ENCODE measurements at regions not wholly inside any gene's neighbourhood (a gene's known extent, or its start where the extent isn't known, plus 50 kb on each side); places are given as distances from the start of the nearest gene placed in this dataset.

- no peak for DNase-seq (ENCODE audit: low read depth)
These were observed 335.0 kb upstream of the TSHZ2 start for GRCh38 chr20:52637201-52637600.

DNA sequence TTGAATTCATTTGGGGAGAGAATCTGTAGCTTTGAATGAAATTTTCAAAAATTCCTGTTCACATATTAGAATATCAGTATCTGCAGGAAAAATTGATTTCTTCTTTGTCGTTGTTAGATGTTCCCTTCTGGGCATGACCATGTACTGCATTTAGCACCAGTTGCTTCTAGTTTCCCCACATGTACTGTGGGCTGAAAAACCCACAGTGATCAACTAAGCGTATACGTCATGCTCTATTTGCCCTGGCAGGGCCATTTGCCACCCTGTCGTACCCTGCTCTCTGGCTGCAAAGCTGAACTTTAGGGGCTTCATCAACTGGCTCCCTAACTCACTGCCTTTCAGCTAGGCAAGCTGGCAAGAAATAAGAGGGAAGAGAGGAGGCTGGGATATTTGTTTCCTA lies 340.7 kb upstream of the TSHZ2 start:
- DNase-seq (ENCODE audit: low read depth), result no peak

DNA sequence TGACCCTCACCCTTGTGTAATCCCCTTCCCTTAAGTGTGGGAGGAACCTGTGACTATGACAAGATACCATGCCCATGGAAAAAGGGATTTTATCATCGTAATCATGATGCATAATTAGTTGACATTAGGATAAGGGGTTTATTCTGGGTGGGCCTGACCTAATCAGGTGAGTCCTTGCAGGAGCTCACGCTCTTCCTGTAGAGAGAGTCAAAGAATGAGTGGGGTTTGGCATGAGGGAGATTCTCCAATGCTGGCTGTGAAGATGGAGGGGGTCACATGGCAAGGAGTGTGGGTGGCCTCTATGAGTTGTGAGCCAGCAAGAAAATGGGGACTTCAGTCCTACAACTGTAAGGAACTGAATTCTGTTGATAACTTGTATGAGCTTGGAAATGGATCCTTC lies 342.0 kb upstream of the TSHZ2 start:
- DNase-seq (ENCODE audit: low read depth), result no peak

- no peak for DNase-seq (ENCODE audit: low read depth)
These were observed 347.9 kb upstream of the TSHZ2 start for GRCh38 chr20:52624281-52624680.

GRCh38 chr20:52622081-52622480 lies 350.1 kb upstream of the TSHZ2 start:
- DNase-seq (ENCODE audit: low read depth), result no peak

GRCh38 chr20:52621401-52621800 lies 350.8 kb upstream of the TSHZ2 start:
- DNase-seq (ENCODE audit: low read depth), result no peak

GRCh38 chr20:52619671-52620070 lies 352.5 kb upstream of the TSHZ2 start:
- DNase-seq (ENCODE audit: low read depth), result no peak

- DNase-seq (ENCODE audit: low read depth), result no peak
These were observed 353.1 kb upstream of the TSHZ2 start for GRCh38 chr20:52619101-52619500.

- no peak for DNase-seq (ENCODE audit: low read depth)
These were observed 355.5 kb upstream of the TSHZ2 start for GRCh38 chr20:52616629-52617028.

GRCh38 chr20:52614051-52614863 lies 357.9 kb upstream of the TSHZ2 start:
- DNase-seq (ENCODE audit: low read depth), result no peak

GRCh38 chr20:52612046-52612632 lies 360.0 kb upstream of the TSHZ2 start:
- no peak for DNase-seq (ENCODE audit: low read depth)

DNA sequence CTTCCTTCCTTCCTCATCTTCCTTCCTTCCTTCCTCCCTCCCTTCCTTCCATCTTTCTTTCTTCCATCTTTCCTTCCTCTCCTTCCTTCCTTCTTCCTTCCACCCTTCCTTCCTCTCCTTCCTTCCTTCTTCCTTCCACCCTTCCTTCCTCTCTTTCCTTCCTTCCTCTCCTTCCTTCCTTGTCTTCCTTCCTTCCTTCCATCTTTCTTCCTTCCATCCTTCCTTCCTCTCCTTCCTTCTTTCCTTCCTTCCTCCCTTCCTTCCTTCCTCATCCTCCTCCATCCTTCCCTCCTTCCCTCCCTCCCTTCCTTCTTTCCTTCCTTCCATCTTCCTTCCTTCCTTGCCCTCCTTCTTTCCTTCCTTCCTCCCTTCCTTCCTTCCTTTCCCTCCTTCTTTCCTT lies 361.4 kb upstream of the TSHZ2 start:
- DNase-seq (ENCODE audit: low read depth), result no peak

- no peak for DNase-seq (ENCODE audit: low read depth)
These were observed 370.7 kb upstream of the TSHZ2 start for GRCh38 chr20:52601295-52601971.

- DNase-seq (ENCODE audit: low read depth), result no peak
These were observed 375.9 kb upstream of the TSHZ2 start for GRCh38 chr20:52596256-52596655.

GRCh38 chr20:52595518-52595917 lies 376.6 kb upstream of the TSHZ2 start:
- DNase-seq (ENCODE audit: low read depth), result no peak

- DNase-seq (ENCODE audit: low read depth), result no peak
These were observed 378.5 kb upstream of the TSHZ2 start for GRCh38 chr20:52593654-52594053.

DNA sequence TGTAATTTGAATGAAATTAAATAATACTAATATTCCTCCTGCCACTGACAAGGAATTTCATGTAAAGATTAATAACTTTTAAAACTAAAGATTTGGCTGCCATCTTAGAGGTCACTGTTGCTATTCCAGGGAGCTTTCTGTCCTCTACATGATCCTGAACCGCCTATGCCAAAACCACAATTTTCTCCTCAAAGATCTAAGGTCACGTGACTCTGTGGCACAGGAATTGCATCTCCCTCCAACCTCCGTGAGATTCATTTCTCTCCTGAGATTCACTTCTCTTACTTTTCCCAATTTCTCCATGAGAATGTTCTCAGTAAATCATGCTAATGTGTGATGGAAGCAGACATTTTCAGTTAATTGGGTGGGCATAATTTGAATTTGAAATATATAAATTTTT lies 379.6 kb upstream of the TSHZ2 start:
- DNase-seq (ENCODE audit: low read depth), result no peak

- DNase-seq (ENCODE audit: low read depth), result no peak
These were observed 382.1 kb upstream of the TSHZ2 start for GRCh38 chr20:52590100-52590499.

- no peak for DNase-seq (ENCODE audit: low read depth)
These were observed 382.8 kb upstream of the TSHZ2 start for GRCh38 chr20:52589251-52589812.

DNA sequence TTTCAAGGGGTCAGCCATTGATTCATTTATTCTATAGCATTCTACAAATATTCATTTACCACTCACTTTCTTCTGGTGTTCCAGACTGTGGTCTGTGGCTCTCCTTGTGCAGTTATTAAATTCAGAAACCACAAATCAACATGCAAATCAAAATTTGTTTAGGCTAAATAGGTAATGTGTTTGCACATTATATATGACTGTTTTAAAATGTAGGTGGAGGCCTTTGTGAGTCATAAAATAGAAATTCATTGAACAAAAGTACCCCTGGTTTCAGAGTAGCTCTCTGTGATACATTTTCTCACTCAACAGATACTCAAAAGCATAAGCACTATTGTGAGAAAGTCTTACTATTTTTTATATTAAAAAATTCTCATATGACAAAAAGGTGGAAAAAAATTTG lies 385.5 kb upstream of the TSHZ2 start:
- no peak for DNase-seq (ENCODE audit: low read depth)

DNA sequence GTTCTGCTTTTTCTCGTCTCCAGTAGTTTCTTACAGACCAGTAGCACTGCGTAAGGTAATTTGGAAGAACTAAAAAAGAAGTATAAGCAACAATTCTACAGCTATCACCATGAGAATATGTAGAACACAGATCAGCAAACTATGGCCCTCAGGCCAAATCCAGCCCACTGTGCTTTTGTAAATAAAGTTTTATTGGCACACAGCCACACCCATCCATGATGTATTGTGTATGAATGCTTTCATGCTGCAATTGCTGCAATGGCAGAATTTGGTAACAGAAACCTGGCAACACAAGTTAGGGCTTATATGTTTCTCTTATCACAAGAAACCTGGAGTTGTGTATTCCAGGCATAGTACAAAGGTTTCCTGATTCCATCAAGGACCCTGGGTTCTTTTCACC lies 386.8 kb upstream of the TSHZ2 start:
- no peak for DNase-seq (ENCODE audit: low read depth)

GRCh38 chr20:52578559-52578958 lies 387.0 kb upstream of the ZFP64 start:
- DNase-seq (ENCODE audit: low read depth), result no peak

GRCh38 chr20:52577696-52578095 lies 386.1 kb upstream of the ZFP64 start:
- DNase-seq (ENCODE audit: low read depth), result no peak

Data from stimulated activated CD8-positive, alpha-beta memory T cell treated with anti-CD3 and anti-CD28 coated beads, Interleukin-12 subunit alpha, Interleukin-12 subunit beta, amount 100 ng/mL, for 1 hour (primary cell).